ENCODE measurements at regions not wholly inside any gene's neighbourhood (a gene's known extent, or its start where the extent isn't known, plus 50 kb on each side); places are given as distances from the start of the nearest gene placed in this dataset.

- no peaks in the 10 kb centered on the region for H3K79me2 ChIP-seq (ENCODE audit: insufficient read depth, low read length)
- WGBS (ENCODE audit: extremely low coverage, insufficient read length, low lambda C conversion rate): no CpG with 5 or more reads among the region's 2 CpGs
- H3K27ac Mint-ChIP-seq: peak overlapping the region in 1 of 3 experiments; percentile 33; a peak in 3 of 7 replicates
These were observed 1603.0 kb upstream of the C9orf72 start for GRCh38 chr9:29176231-29176630.

More at GRCh38 chr9:29176231-29176630, 1603.0 kb upstream of the C9orf72 start:
- Histone ChIP-seq H3K27me3 (ENCODE audit: insufficient read depth, low read length) (no peaks in the 10 kb centered on the region), H4K91ac (ENCODE audit: insufficient read length, low read depth, low read length) (no peak overlapping the region), H2AFZ (ENCODE audit: low read length) (no peak overlapping the region), H3K4ac (ENCODE audit: low read depth, low read length) (no peak overlapping the region), H2AK5ac (ENCODE audit: insufficient read length, low read length) (no peak overlapping the region), H3K79me1 (ENCODE audit: insufficient read depth, low read depth, low read length, poor library complexity, severe bottlenecking) (no peaks in the 10 kb centered on the region), H2BK120ac (ENCODE audit: low read depth, low read length, poor library complexity, severe bottlenecking) (no peak overlapping the region), H3K56ac (ENCODE audit: insufficient read length, low read depth, low read length) (no peak overlapping the region), H2BK5ac (ENCODE audit: insufficient read length, low read length) (no peak overlapping the region), H3K18ac (ENCODE audit: insufficient read length, low read depth, low read length) (no peak overlapping the region), H3K23ac (ENCODE audit: insufficient read length, low read depth, low read length) (no peak overlapping the region), H2BK15ac (ENCODE audit: low read depth, low read length) (no peak overlapping the region), H3T11ph (ENCODE audit: low read length) (no peak overlapping the region), H3K27ac (ENCODE audit: insufficient read length, low read depth, low read length) (no peak overlapping the region), H3K23me2 (ENCODE audit: insufficient read length, low read depth, low read length, poor library complexity, severe bottlenecking) (no peaks in the 10 kb centered on the region), H3K4me2 (ENCODE audit: insufficient read depth, insufficient read length, low read length) (no peak overlapping the region), H2BK12ac (ENCODE audit: insufficient read length, low read depth, low read length) (no peak overlapping the region), H2BK20ac (ENCODE audit: low read depth, low read length, poor library complexity, severe bottlenecking) (no peak overlapping the region), H3K9ac (ENCODE audit: extremely low read depth, insufficient read length, low read length) (no peak overlapping the region), H4K20me1 (ENCODE audit: control insufficient read depth, insufficient read depth, insufficient read length) (no peaks in the 10 kb centered on the region), H3K14ac (ENCODE audit: insufficient read depth, low read length) (no peak overlapping the region), H4K8ac (replicated peaks; ENCODE audit: insufficient read length, low read depth, low read length) (no peak overlapping the region), H3K9me3 (ENCODE audit: control insufficient read depth, low read depth, low read length) (no peaks in the 10 kb centered on the region), H4K5ac (ENCODE audit: insufficient read length, low read depth, low read length) (no peak overlapping the region), H3K4me1 (ENCODE audit: insufficient read depth, low read length) (no peaks in the 10 kb centered on the region)
- Mint-ChIP-seq H3K4me1 (peaks cover 6 to 13% of the 10 kb centered on the region in 2 experiments), H3K4me3 (no peak overlapping the region), H3K36me3 (ENCODE audit: insufficient read depth in 1 of 3, low read depth in 3 of 3) (no peaks in the 10 kb centered on the region), H3K9me3 (no peaks in the 10 kb centered on the region), H3K27me3 (ENCODE audit: low read depth) (no peaks in the 10 kb centered on the region)
- DNase-seq: no peak
- TF ChIP-seq CTCF (conservative IDR thresholded peaks at IDR 0.05): no peak

Data from H9 (cell line).